ENCODE measurements at regions not wholly inside any gene's neighbourhood (a gene's known extent, or its start where the extent isn't known, plus 50 kb on each side); places are given as distances from the start of the nearest gene placed in this dataset.
A peak's percentile ranks its signal among the peaks of the same experiment; 100 is the strongest.

GRCh38 chr3:30500666-30501399 lies 105.6 kb upstream of the TGFBR2 start:
- H3K9me3 ChIP-seq, result no peaks in the 10 kb centered on the region
- no peaks in the 10 kb centered on the region for H3K27me3 ChIP-seq
- no peak for DNase-seq
- no peaks in the 10 kb centered on the region for H3K36me3 ChIP-seq
- H3K4me3 ChIP-seq, result no peak overlapping the region

GRCh38 chr3:30501526-30501925 lies 104.9 kb upstream of the TGFBR2 start:
- Histone ChIP-seq H3K27me3 (no peaks in the 10 kb centered on the region), H3K4me3 (no peak overlapping the region), H3K9me3 (no peaks in the 10 kb centered on the region), H3K36me3 (no peaks in the 10 kb centered on the region)
- DNase-seq, result no peak

DNA sequence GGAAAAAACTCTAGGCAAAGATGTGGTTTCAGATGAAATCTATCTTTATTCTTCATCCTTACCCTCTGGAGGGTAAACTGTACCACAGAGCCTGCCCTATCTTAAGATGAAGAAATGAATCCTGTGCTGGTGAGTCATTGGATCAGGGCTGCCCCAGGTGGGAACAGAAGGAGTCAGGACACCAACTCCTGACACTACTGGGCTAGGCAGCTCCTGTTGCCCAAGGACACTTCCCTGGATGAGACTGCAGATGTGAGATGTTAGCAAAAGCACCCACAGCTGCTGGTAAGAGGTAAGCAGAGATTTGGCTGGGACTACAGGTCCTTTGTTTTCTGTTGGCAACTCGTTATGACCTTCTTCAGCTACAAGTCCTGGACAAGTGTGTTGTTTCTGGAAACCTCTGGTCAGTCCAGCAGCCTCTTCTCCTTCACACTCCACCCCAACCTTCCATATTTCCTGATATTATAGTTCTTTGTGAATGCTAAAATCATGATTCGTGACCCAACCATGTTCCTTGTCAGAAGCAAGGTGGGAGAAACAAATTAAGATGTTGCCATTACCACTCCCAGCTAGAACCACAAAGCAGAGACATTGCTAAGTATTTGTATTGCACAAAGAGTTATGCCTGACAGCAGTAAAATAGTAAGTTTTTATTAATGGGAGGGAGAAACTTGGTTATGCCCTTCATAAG lies 104.2 kb upstream of the TGFBR2 start:
- DNase-seq, result no peak
- no peaks in the 10 kb centered on the region for H3K9me3 ChIP-seq
- H3K4me3 ChIP-seq, result no peak overlapping the region

GRCh38 chr3:30502742-30503073 lies 103.7 kb upstream of the TGFBR2 start:
- no peak for DNase-seq
- Histone ChIP-seq H3K4me3 (no peak overlapping the region), H3K27me3 (no peaks in the 10 kb centered on the region)

More for the DNA sequence above, 104.2 kb upstream of the TGFBR2 start:
- no peaks in the 10 kb centered on the region for H3K36me3 ChIP-seq
- no peaks in the 10 kb centered on the region for H3K27me3 ChIP-seq

GRCh38 chr3:30503446-30503845 lies 103.0 kb upstream of the TGFBR2 start:
- H3K27me3 ChIP-seq, result no peaks in the 10 kb centered on the region

More at GRCh38 chr3:30502742-30503073, 103.7 kb upstream of the TGFBR2 start:
- Histone ChIP-seq H3K9me3 (no peaks in the 10 kb centered on the region), H3K36me3 (no peaks in the 10 kb centered on the region)

GRCh38 chr3:30504939-30505338 lies 101.5 kb upstream of the TGFBR2 start:
- H3K9me3 ChIP-seq, result no peaks in the 10 kb centered on the region
- H3K4me3 ChIP-seq, result no peak overlapping the region
- H3K36me3 ChIP-seq, result no peaks in the 10 kb centered on the region
- DNase-seq, result no peak
- H3K27me3 ChIP-seq, result no peaks in the 10 kb centered on the region

More at GRCh38 chr3:30503446-30503845, 103.0 kb upstream of the TGFBR2 start:
- H3K9me3 ChIP-seq, result no peaks in the 10 kb centered on the region
- DNase-seq, result no peak
- H3K4me3 ChIP-seq, result no peak overlapping the region
- H3K36me3 ChIP-seq, result no peaks in the 10 kb centered on the region

- no peaks in the 10 kb centered on the region for H3K9me3 ChIP-seq
- H3K27me3 ChIP-seq, result no peaks in the 10 kb centered on the region
- H3K4me3 ChIP-seq, result no peak overlapping the region
- no peaks in the 10 kb centered on the region for H3K36me3 ChIP-seq
- no peak for DNase-seq
Measured at GRCh38 chr3:30505866-30506520, 100.4 kb upstream of the TGFBR2 start.

GRCh38 chr3:30508339-30508738 lies 98.1 kb upstream of the TGFBR2 start:
- Histone ChIP-seq H3K36me3 (no peaks in the 10 kb centered on the region), H3K9me3 (no peaks in the 10 kb centered on the region), H3K4me3 (no peak overlapping the region), H3K27me3 (no peaks in the 10 kb centered on the region)
- DNase-seq, result no peak

- Histone ChIP-seq H3K4me3 (no peak overlapping the region), H3K36me3 (no peaks in the 10 kb centered on the region), H3K27me3 (no peaks in the 10 kb centered on the region), H3K9me3 (no peaks in the 10 kb centered on the region)
- no peak for DNase-seq
Measured at GRCh38 chr3:30510596-30510995, 95.8 kb upstream of the TGFBR2 start.

- Histone ChIP-seq H3K4me3 (no peak overlapping the region), H3K27me3 (no peaks in the 10 kb centered on the region), H3K9me3 (no peaks in the 10 kb centered on the region), H3K36me3 (no peaks in the 10 kb centered on the region)
- DNase-seq, result peak; percentile 55
Measured at GRCh38 chr3:30511524-30512251, 94.7 kb upstream of the TGFBR2 start.

DNA sequence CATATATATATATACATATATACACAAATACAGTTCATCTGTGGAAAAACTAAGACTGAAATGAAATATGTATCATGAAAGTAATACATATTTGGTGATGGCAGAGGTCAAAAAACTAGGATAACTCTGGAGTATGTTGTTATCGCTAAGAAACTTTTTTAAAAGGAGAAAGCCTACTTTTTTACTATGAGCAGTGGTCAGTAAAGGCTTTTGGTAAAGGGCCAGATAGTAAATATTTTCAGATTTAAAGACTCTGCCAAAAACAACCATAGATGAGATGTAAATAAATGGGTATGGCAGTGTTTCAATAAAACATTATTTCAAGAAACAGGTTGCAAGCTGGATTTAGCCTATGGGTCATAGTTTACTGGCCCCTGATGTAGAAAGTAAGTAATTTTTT lies 93.8 kb upstream of the TGFBR2 start:
- no peak overlapping the region for H3K4me3 ChIP-seq
- no peaks in the 10 kb centered on the region for H3K27me3 ChIP-seq
- no peaks in the 10 kb centered on the region for H3K36me3 ChIP-seq
- H3K9me3 ChIP-seq, result no peaks in the 10 kb centered on the region
- no peak for DNase-seq

- Histone ChIP-seq H3K27me3 (no peaks in the 10 kb centered on the region), H3K9me3 (no peaks in the 10 kb centered on the region), H3K36me3 (no peaks in the 10 kb centered on the region), H3K4me3 (no peak overlapping the region)
- no peak for DNase-seq
Measured at GRCh38 chr3:30513374-30514152, 92.8 kb upstream of the TGFBR2 start.

DNA sequence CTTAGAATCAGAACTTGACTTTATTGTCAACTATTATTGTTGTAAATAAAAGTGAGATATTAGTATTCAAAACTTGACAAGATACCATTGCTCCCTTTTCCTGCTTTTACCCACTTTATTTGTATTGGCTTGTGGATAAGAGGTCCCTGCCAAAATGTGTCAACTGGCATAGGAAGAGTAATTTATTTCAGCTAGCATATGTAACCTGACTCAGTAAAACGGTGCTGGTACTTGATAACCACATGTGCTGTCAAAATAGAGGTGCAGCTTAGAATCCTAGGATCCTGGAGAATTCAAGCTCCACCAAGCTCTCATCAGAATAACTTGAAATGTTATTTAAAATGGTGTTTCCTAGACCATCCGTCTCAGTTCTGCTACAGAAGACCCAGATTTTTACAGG lies 90.2 kb upstream of the TGFBR2 start:
- Histone ChIP-seq H3K9me3 (no peaks in the 10 kb centered on the region), H3K36me3 (no peaks in the 10 kb centered on the region), H3K4me3 (no peak overlapping the region), H3K27me3 (no peaks in the 10 kb centered on the region)
- peak; percentile 12 for DNase-seq

DNA sequence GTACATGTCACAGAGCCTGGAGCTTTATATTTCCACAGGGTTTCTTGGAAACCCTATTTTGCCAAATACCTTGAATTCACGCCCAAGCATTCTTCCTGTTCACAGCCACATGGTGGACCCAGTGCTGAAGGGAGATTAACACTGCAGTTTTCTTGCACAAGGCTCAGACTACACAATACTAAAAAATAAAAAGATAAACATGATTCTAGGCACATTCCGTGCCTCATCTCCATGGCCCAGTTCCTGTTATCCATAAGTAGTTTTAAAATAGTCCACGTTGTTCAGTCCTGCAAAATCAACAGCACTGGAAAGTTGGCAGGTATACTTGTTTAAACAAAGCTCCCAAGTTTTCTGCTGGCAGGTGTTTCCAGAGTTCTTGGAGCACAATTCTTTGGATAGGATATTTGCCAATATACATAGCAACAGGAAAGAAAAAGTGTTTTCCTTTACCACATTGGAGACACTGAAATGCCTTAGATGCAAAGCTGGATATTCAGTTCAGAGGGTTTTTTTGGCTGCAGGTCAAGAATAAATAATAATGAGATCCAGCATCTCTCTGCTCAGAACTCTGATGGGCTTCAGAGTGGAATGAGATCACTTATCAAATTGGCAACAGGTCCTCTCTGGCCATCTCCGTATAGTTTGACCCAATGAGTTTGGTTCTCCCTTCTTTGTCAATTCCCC lies 88.1 kb upstream of the TGFBR2 start:
- no peak overlapping the region for H3K4me3 ChIP-seq
- no peaks in the 10 kb centered on the region for H3K9me3 ChIP-seq
- no peaks in the 10 kb centered on the region for H3K36me3 ChIP-seq
- peak; percentile 24 for DNase-seq
- no peaks in the 10 kb centered on the region for H3K27me3 ChIP-seq

GRCh38 chr3:30518872-30519271 lies 87.5 kb upstream of the TGFBR2 start:
- H3K9me3 ChIP-seq, result no peaks in the 10 kb centered on the region
- no peaks in the 10 kb centered on the region for H3K27me3 ChIP-seq
- no peak overlapping the region for H3K4me3 ChIP-seq
- DNase-seq, result no peak
- H3K36me3 ChIP-seq, result no peaks in the 10 kb centered on the region

GRCh38 chr3:30520699-30521098 lies 85.7 kb upstream of the TGFBR2 start:
- Histone ChIP-seq H3K36me3 (no peaks in the 10 kb centered on the region), H3K27me3 (no peaks in the 10 kb centered on the region), H3K4me3 (no peak overlapping the region), H3K9me3 (no peaks in the 10 kb centered on the region)
- DNase-seq, result no peak

Measured in MG63 (cell line).